Keratinocyte (primary cell): ENCODE measurements at regions not wholly inside any gene's neighbourhood (a gene's known extent, or its start where the extent isn't known, plus 50 kb on each side); places are given as distances from the start of the nearest gene placed in this dataset.

ENCODE experiments used
- DNase-seq: peaks from one replicate; pipeline ENCODE4 v3.0.0-alpha.2; 2011; ENCODE audit warnings: low read depth, missing footprints, low spot score
- FAIRE-seq: peaks from 2 replicates; lab custom pipeline; 2011; peaks lifted over from hg19 to GRCh38; lab: Jason Lieb, UNC
- H2AFZ ChIP-seq: 2 replicates; pipeline ENCODE4 v1.6.0; 2012; ENCODE audit warnings: low read length, control low read depth, inconsistent platforms; ENCODE audit not compliant: control insufficient read depth
- H3K27ac ChIP-seq: 2 replicates; pipeline ENCODE4 v1.5.1; 2011; ENCODE audit warnings: low read length; ENCODE audit not compliant: control insufficient read depth, insufficient read depth
- H3K27me3 ChIP-seq: 3 replicates; pipeline ENCODE4 v1.6.0; 2011; ENCODE audit warnings: low read length; ENCODE audit not compliant: control insufficient read depth, insufficient read depth; ENCODE audit errors: extremely low read depth
- H3K36me3 ChIP-seq, 2 experiments: 2 replicates in 1 of 2; 3 replicates in 1 of 2; pipeline ENCODE4 v1.5.1; 2011; ENCODE audit warnings: low read length in 2 of 2, mild to moderate bottlenecking in 1 of 2; ENCODE audit not compliant: control insufficient read depth in 2 of 2, insufficient read depth in 2 of 2; ENCODE audit errors: extremely low read depth in 1 of 2
- H3K4me1 ChIP-seq: 3 replicates; pipeline ENCODE4 v1.5.1; 2011; ENCODE audit warnings: low read length; ENCODE audit not compliant: control insufficient read depth, insufficient read depth; ENCODE audit errors: extremely low read depth
- H3K4me2 ChIP-seq: 3 replicates; pipeline ENCODE4 v1.6.0; 2011; ENCODE audit warnings: low read depth, low read length; ENCODE audit not compliant: control insufficient read depth, insufficient read depth; ENCODE audit errors: extremely low read depth
- H3K4me3 ChIP-seq, 3 experiments: fragments of 200-600 bp in 1 of 3; sonication (generic) in 1 of 3; 2 replicates in 2 of 3; 3 replicates in 1 of 3; pipeline ENCODE4 v1.5.1; 2011 to 2016; ENCODE audit warnings: low read length in 3 of 3, mild to moderate bottlenecking in 3 of 3, control low read depth in 2 of 3, inconsistent platforms in 1 of 3, low read depth in 1 of 3, mixed read lengths in 1 of 3, mixed run types in 1 of 3, moderate library complexity in 1 of 3; ENCODE audit not compliant: control insufficient read depth in 2 of 3, insufficient read depth in 2 of 3; ENCODE audit errors: extremely low read depth in 1 of 3
- H3K79me2 ChIP-seq: 2 replicates; pipeline ENCODE4 v1.6.0; 2012; ENCODE audit warnings: low read length; ENCODE audit not compliant: control insufficient read depth, insufficient read depth
- H3K9ac ChIP-seq: 3 replicates; pipeline ENCODE4 v1.6.0; 2011; ENCODE audit warnings: low read length; ENCODE audit not compliant: control insufficient read depth, insufficient read depth; ENCODE audit errors: extremely low read depth
- H3K9me1 ChIP-seq: 3 replicates; pipeline ENCODE4 v1.6.0; 2011; ENCODE audit warnings: low read length; ENCODE audit not compliant: control insufficient read depth, insufficient read depth; ENCODE audit errors: extremely low read depth
- H3K9me3 ChIP-seq: 2 replicates; pipeline ENCODE4 v1.5.1; 2012; ENCODE audit warnings: low read depth, low read length; ENCODE audit not compliant: control insufficient read depth
- H4K20me1 ChIP-seq: 3 replicates; pipeline ENCODE4 v1.6.0; 2011; ENCODE audit warnings: low read length; ENCODE audit not compliant: control insufficient read depth, insufficient read depth; ENCODE audit errors: extremely low read depth
- EZH2 ChIP-seq: IDR thresholded peaks from one replicate; pipeline ENCODE4 v1.6.1; 2012; ENCODE audit warnings: inconsistent platforms, mild to moderate bottlenecking, low read length, moderate library complexity
- dilution Hi-C: fragments of 300-500 bp; cut with MboI; formaldehyde crosslinking; loops from one replicate; pipeline ENCODE4 v1.7.0; 2020; ENCODE audit warnings: low sequenced_read_pairs; ENCODE audit not compliant: extremely low pct_ligation_motif_present
- TF ChIP-seq, protein P1 (sequence below), 3 experiments: IDR thresholded peaks in 1 of 3; conservative IDR thresholded peaks in 1 of 3; optimal IDR thresholded peaks in 1 of 3; 2 replicates in 2 of 3; 3 replicates in 1 of 3; pipeline versions ENCODE3 to v1.5.1; 2011; ENCODE audit warnings: low read length in 3 of 3, mild to moderate bottlenecking in 3 of 3, moderate library complexity in 2 of 3, control low read depth in 1 of 3, inconsistent platforms in 1 of 3; ENCODE audit not compliant: insufficient read depth in 2 of 3; ENCODE audit errors: extremely low read depth in 1 of 3

DNA sequence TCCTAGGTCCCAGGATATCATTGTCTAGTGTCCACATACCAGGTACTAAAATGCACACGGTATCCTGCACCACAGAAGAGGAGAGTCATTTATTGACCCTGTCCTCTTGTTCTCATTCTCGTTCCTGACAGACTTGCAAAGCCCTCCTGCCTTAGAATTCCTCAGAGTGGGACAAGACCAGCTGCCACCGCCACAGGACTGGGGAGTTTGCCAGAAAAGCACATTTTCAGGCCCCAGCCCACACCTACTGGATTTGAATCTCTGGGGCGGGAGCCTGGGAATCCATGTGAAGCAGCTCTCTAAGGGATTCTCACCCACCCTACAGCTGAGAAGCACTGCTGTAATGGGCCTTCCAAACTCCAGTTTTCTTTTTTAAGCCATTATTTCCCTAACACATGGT, 68.0 kb upstream of the FANCC start:
- no peak for TF ChIP-seq EZH2
- TF ChIP-seq, protein P1, sequence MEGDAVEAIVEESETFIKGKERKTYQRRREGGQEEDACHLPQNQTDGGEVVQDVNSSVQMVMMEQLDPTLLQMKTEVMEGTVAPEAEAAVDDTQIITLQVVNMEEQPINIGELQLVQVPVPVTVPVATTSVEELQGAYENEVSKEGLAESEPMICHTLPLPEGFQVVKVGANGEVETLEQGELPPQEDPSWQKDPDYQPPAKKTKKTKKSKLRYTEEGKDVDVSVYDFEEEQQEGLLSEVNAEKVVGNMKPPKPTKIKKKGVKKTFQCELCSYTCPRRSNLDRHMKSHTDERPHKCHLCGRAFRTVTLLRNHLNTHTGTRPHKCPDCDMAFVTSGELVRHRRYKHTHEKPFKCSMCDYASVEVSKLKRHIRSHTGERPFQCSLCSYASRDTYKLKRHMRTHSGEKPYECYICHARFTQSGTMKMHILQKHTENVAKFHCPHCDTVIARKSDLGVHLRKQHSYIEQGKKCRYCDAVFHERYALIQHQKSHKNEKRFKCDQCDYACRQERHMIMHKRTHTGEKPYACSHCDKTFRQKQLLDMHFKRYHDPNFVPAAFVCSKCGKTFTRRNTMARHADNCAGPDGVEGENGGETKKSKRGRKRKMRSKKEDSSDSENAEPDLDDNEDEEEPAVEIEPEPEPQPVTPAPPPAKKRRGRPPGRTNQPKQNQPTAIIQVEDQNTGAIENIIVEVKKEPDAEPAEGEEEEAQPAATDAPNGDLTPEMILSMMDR (optimal IDR thresholded peaks at IDR 0.05 in 1 of 3, IDR thresholded peaks at IDR 0.05 in 1 of 3, conservative IDR thresholded peaks at IDR 0.05 in 1 of 3; ENCODE audit: extremely low read depth in 1 of 3, insufficient read depth in 2 of 3, low read length in 3 of 3) = no peak
- H3K79me2 ChIP-seq = no peaks in the 10 kb centered on the region
- H3K9me1 ChIP-seq = no peaks in the 10 kb centered on the region
- H3K9ac ChIP-seq = no peak overlapping the region
- H3K36me3 ChIP-seq = no peaks in the 10 kb centered on the region
- H3K4me3 ChIP-seq = no peak overlapping the region
- no peak overlapping the region for H2AFZ ChIP-seq
- no peak for DNase-seq
- no peak overlapping the region for H3K27ac ChIP-seq
- FAIRE-seq = no peak
- no peaks in the 10 kb centered on the region for H3K9me3 ChIP-seq
- dilution Hi-C loops = no loop called here
- H3K4me2 ChIP-seq = no peak overlapping the region
- H3K27me3 ChIP-seq = no peaks in the 10 kb centered on the region
- peaks cover 23% of the 10 kb centered on the region for H3K4me1 ChIP-seq
- no peaks in the 10 kb centered on the region for H4K20me1 ChIP-seq

DNA sequence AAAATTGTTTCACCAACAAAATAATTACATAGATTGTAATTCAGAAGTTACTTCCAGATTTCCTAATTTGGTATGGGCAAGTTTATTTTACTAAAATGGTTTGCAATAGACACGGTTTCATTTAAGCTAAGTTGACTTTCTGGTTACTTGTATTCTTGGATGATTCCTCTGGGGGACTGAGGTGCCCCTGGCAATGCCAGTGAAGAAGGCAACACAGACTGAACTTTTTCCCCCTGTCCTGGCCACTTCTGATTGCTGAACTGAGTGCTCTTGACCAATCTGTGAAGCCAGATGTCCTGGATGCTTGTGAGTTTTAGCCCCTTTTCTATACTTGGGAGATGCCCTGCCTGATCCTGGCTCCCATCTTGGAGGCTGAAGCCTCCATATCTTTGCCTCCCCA, 66.3 kb upstream of the FANCC start:
- H3K27ac ChIP-seq = peak overlapping the region; percentile 24
- no peaks in the 10 kb centered on the region for H3K79me2 ChIP-seq
- dilution Hi-C loops = no loop called here
- TF ChIP-seq, protein P1 (optimal IDR thresholded peaks at IDR 0.05 in 1 of 3, IDR thresholded peaks at IDR 0.05 in 1 of 3, conservative IDR thresholded peaks at IDR 0.05 in 1 of 3; ENCODE audit: extremely low read depth in 1 of 3, insufficient read depth in 2 of 3, low read length in 3 of 3) = no peak
- no peak for TF ChIP-seq EZH2
- no peaks in the 10 kb centered on the region for H4K20me1 ChIP-seq
- peaks cover 23% of the 10 kb centered on the region for H3K4me1 ChIP-seq
- H3K4me2 ChIP-seq = peak overlapping the region; percentile 71
- no peak overlapping the region for H3K9ac ChIP-seq
- H3K4me3 ChIP-seq = peak overlapping the region in 1 of 3 experiments; percentile 18
- DNase-seq (no peak), FAIRE-seq (no peak)
- peak overlapping the region; percentile 16 for H2AFZ ChIP-seq
- no peaks in the 10 kb centered on the region for H3K36me3 ChIP-seq
- no peaks in the 10 kb centered on the region for H3K9me1 ChIP-seq
- no peaks in the 10 kb centered on the region for H3K9me3 ChIP-seq
- H3K27me3 ChIP-seq = no peaks in the 10 kb centered on the region
